GM12878 (cell line): ENCODE measurements at regions not wholly inside any gene's neighbourhood (a gene's known extent, or its start where the extent isn't known, plus 50 kb on each side); places are given as distances from the start of the nearest gene placed in this dataset.

Source experiments
- ATAC-seq: fragments of 200-7000 bp; cut with Tn5 transposase; 3 replicates; pipeline ENCODE4 v1.9.1; 2020; ENCODE audit warnings: mild to moderate bottlenecking, moderate library complexity
- BruUV-seq: library from RNA; stranded (reverse); fragments of 400-500 nt; replicated peaks from 2 replicates; lab custom pipeline; 2021; lab: Mats Ljungman, UMichigan
- CTCF ChIA-PET: fragments of 300-600 bp; sonication (Branson Sonifier 250); formaldehyde crosslinking; extraction: SDS; loops from one replicate; lab custom pipeline; 2021; ENCODE audit warnings: inconsistent platforms; lab: Yijun Ruan, JAX
- POLR2A ChIA-PET: fragments of 350-600 bp; formaldehyde crosslinking; extraction: SDS; loops from one replicate; lab custom pipeline; 2021; ENCODE audit warnings: inconsistent platforms; lab: Charles Lee
- RAD21 ChIA-PET: fragments of 300-600 bp; sonication (Branson Sonifier 250); formaldehyde crosslinking; loops from one replicate; lab custom pipeline; 2023; ENCODE audit warnings: antibody characterized with exemption; ENCODE audit not compliant: unreplicated experiment; lab: Charles Lee
- SMC1A ChIA-PET: fragments of 300-600 bp; sonication (Branson Sonifier 250); formaldehyde crosslinking; loops from one replicate; lab custom pipeline; 2023; ENCODE audit not compliant: unreplicated experiment, uncharacterized antibody; lab: Charles Lee
- DNase-seq: peaks from one replicate; pipeline ENCODE4 v3.0.0-alpha.2; 2011; ENCODE audit warnings: low read depth, low spot score
- FAIRE-seq: peaks from 3 replicates; lab custom pipeline; 2011; peaks lifted over from hg19 to GRCh38; lab: Jason Lieb, UNC
- H2AFZ ChIP-seq: 2 replicates; pipeline ENCODE4 v1.6.0; 2011; ENCODE audit warnings: low read depth, low read length, control low read depth; ENCODE audit not compliant: control insufficient read depth
- H3K27ac ChIP-seq: 2 replicates; pipeline ENCODE4 v1.5.1; 2011; ENCODE audit warnings: control low read depth; ENCODE audit not compliant: control insufficient read depth, insufficient read depth
- H3K27me3 ChIP-seq, 2 experiments: replicated peaks in 1 of 2; 2 replicates each; pipeline versions ENCODE4 v1.6.0 to v1.6.1; 2011; ENCODE audit warnings: low read length in 1 of 2; ENCODE audit not compliant: control insufficient read depth in 2 of 2, insufficient read depth in 2 of 2
- H3K36me3 ChIP-seq, 2 experiments: 2 replicates each; pipeline ENCODE4 v1.5.1; 2011; ENCODE audit warnings: low read length in 1 of 2; ENCODE audit not compliant: control insufficient read depth in 2 of 2, insufficient read depth in 2 of 2
- H3K4me1 ChIP-seq: 2 replicates; pipeline ENCODE4 v1.6.1; 2011; ENCODE audit warnings: mild to moderate bottlenecking, low read length, moderate library complexity, mixed read lengths; ENCODE audit not compliant: control insufficient read depth, insufficient read depth
- H3K4me2 ChIP-seq: 2 replicates; pipeline ENCODE4 v1.6.0; 2011; ENCODE audit warnings: control low read depth; ENCODE audit not compliant: control insufficient read depth, insufficient read depth
- H3K4me3 ChIP-seq: fragments of 200-600 bp; sonication (generic); 2 replicates; pipeline ENCODE4 v1.5.1; 2016
- H3K79me2 ChIP-seq: 2 replicates; pipeline ENCODE4 v1.6.0; 2011; ENCODE audit warnings: low read length; ENCODE audit not compliant: control insufficient read depth, insufficient read depth
- H3K9ac ChIP-seq: 2 replicates; pipeline ENCODE4 v1.8.0; 2011; ENCODE audit warnings: low read length, control low read depth, mixed read lengths; ENCODE audit not compliant: control insufficient read depth, insufficient read depth
- H3K9me3 ChIP-seq: replicated peaks from 3 replicates; pipeline ENCODE4 v1.5.1; 2011; ENCODE audit warnings: mild to moderate bottlenecking, low read length; ENCODE audit not compliant: control insufficient read depth, insufficient read depth
- H4K20me1 ChIP-seq: 2 replicates; pipeline ENCODE4 v1.6.0; 2011; ENCODE audit not compliant: control insufficient read depth, insufficient read depth
- CHD2 ChIP-seq: IDR thresholded peaks from 2 replicates; pipeline ENCODE4 v1.6.1; 2011; ENCODE audit warnings: low read depth, low read length, improper control_type of control experiment, borderline replicate concordance
- HCFC1 ChIP-seq: fragments of 150-350 bp; IDR thresholded peaks from 2 replicates; pipeline ENCODE4 v1.6.1; 2014; ENCODE audit warnings: low read length
- IKZF1 ChIP-seq: fragments of 450-650 bp; conservative IDR thresholded peaks from 2 replicates; pipeline ENCODE4 v1.6.1; 2017; ENCODE audit warnings: antibody characterized with exemption, mild to moderate bottlenecking
- IKZF2 ChIP-seq, 2 experiments: fragments of 450-650 bp; IDR thresholded peaks; 2 replicates each; pipeline ENCODE4 v1.6.1; 2017; ENCODE audit warnings: mild to moderate bottlenecking in 2 of 2, moderate library complexity in 2 of 2
- MLLT1 ChIP-seq: fragments of 450-650 bp; IDR thresholded peaks from 2 replicates; pipeline ENCODE4 v1.6.1; 2016; ENCODE audit warnings: mild to moderate bottlenecking
- SIX5 ChIP-seq: IDR thresholded peaks from 2 replicates; pipeline ENCODE4 v1.6.1; 2011; ENCODE audit warnings: mild to moderate bottlenecking, low read depth, low read length, moderate library complexity; ENCODE audit not compliant: severe bottlenecking
- TCF12 ChIP-seq: IDR thresholded peaks from 2 replicates; pipeline ENCODE4 v1.6.1; 2011; ENCODE audit warnings: low read depth, mild to moderate bottlenecking, low read length
- WGBS: methylation state at CpG from one replicate; pipeline ENCODE4 v1.1.6; 2016; ENCODE audit warnings: low lambda C conversion rate; ENCODE audit not compliant: insufficient replicate concordance, insufficient coverage; ENCODE audit errors: missing lambda C conversion rate; 5-methylcytosine and 5-hydroxymethylcytosine counted together
- in situ Hi-C: fragments of 300-500 bp; cut with MboI; formaldehyde crosslinking; loops from 9 replicates; pipeline ENCODE4 v1.14.3; 2018; ENCODE audit warnings: mixed read lengths
- intact Hi-C: fragments of 100-400 bp; cut with micrococcal nuclease; formaldehyde crosslinking; loops from one replicate; pipeline ENCODE4 v1.14.2; 2022; ENCODE audit not compliant: unreplicated experiment

- TF ChIP-seq HCFC1 (no peak), SIX5 (no peak), MLLT1 (no peak), TCF12 (no peak)
Measured at GRCh38 chr20:6993511-6993910, 226.0 kb downstream of the BMP2 start (continued).

GRCh38 chr20:6994452-6994851 lies 227.0 kb downstream of the BMP2 start:
- BruUV-seq, result no TSS peak
- Histone ChIP-seq H3K27ac (no peak overlapping the region), H4K20me1 (no peaks in the 10 kb centered on the region), H3K79me2 (no peaks in the 10 kb centered on the region), H3K4me1 (no peaks in the 10 kb centered on the region), H3K9me3 (no peaks in the 10 kb centered on the region), H3K4me3 (no peak overlapping the region), H3K27me3 (no peaks in the 10 kb centered on the region), H3K36me3 (no peaks in the 10 kb centered on the region)
- no peak for DNase-seq
- in situ Hi-C loops, result no loop called here
- intact Hi-C loops, result no loop called here
- TF ChIP-seq CHD2, result no peak
- 0 out of 4 replicates have a peak, but pooled peaks of 1 of the 2 experiments have one; percentile 36 for TF ChIP-seq IKZF2 (IDR thresholded peaks at IDR 0.05)
- 0 out of 2 replicates have a peak, but pooled peaks have one; percentile 25 for TF ChIP-seq IKZF1
- TF ChIP-seq, all 136 proteins: peak for 2
- ChIA-PET POLR2A (interaction anchor here (0.9 kb wide), 2 partner anchors 23 to 73 kb away, joined by 3 to 4 read pairs; no protein-coding TSS in a partner anchor), SMC1A (interaction anchor here (0.7 to 1.7 kb wide), 14 partner anchors 9 to 290 kb away, joined by 3 to 6 read pairs (median 3); no protein-coding TSS in a partner anchor), CTCF (interaction anchor here (0.6 to 1.6 kb wide), 5 partner anchors 18 to 292 kb away, joined by 3 to 5 read pairs (median 3); no protein-coding TSS in a partner anchor), RAD21 (interaction anchor here (0.6 to 1.8 kb wide), 10 partner anchors 20 to 408 kb away, joined by 3 to 5 read pairs (median 4); no protein-coding TSS in a partner anchor)
- Histone ChIP-seq H3K4me2 (no peak overlapping the region), H2AFZ (no peak overlapping the region), H3K9ac (no peak overlapping the region)
- FAIRE-seq, result no peak
- WGBS, result 2% methylated on average over 3 of the region's 3 CpGs
- no peak; the same call in 2 of the 3 replicates for ATAC-seq
